SK-N-SH (cell line): ENCODE measurements at regions not wholly inside any gene's neighbourhood (a gene's known extent, or its start where the extent isn't known, plus 50 kb on each side); places are given as distances from the start of the nearest gene placed in this dataset.

ENCODE experiments used
- CTCF ChIA-PET: fragments of 300-600, 350-600 bp; formaldehyde crosslinking; extraction: SDS; loops from one replicate; lab custom pipeline; 2021; lab: Yijun Ruan, JAX
- POLR2A ChIA-PET: fragments of 350-600 bp; sonication (Branson Sonifier 250); formaldehyde crosslinking; extraction: SDS; loops from one replicate; lab custom pipeline; 2020; ENCODE audit warnings: antibody characterized with exemption, inconsistent platforms; lab: Yijun Ruan, JAX
- DNase-seq: peaks from one replicate; pipeline ENCODE4 v3.0.0; 2012
- H2AFZ ChIP-seq: fragments of 200-600 bp; sonication (generic); 2 replicates; pipeline ENCODE4 v1.8.1; 2016; ENCODE audit warnings: antibody characterized with exemption, mild to moderate bottlenecking, low read depth
- H3F3A ChIP-seq: fragments of 200-600 bp; sonication (generic); replicated peaks from 2 replicates; pipeline ENCODE3; 2016; ENCODE audit warnings: antibody characterized with exemption, mild to moderate bottlenecking; ENCODE audit not compliant: insufficient read depth
- H3K27ac ChIP-seq, 2 experiments: fragments of 200-500 bp in 1 of 2; fragments of 200-600 bp in 1 of 2; sonication (Bioruptor generic) in 1 of 2; sonication (generic), shearing (Covaris generic) in 1 of 2; 2 replicates each; pipeline versions ENCODE4 v1.5.1 to v1.6.1; 2014 to 2016; ENCODE audit warnings: low read depth in 2 of 2, inconsistent platforms in 1 of 2, low read length in 1 of 2, mild to moderate bottlenecking in 1 of 2, mixed read lengths in 1 of 2
- H3K27me3 ChIP-seq: fragments of 200-600 bp; sonication (generic), shearing (Covaris generic); 2 replicates; pipeline ENCODE4 v1.6.1; 2016; ENCODE audit warnings: mixed run types; ENCODE audit not compliant: insufficient read depth
- H3K36me3 ChIP-seq, 2 experiments: fragments of 200-500 bp in 1 of 2; fragments of 200-600 bp in 1 of 2; sonication (Bioruptor generic) in 1 of 2; sonication (generic) in 1 of 2; replicated peaks in 1 of 2; 2 replicates each; pipeline versions ENCODE3 to v1.5.1; 2014 to 2016; ENCODE audit warnings: low read length in 1 of 2, mild to moderate bottlenecking in 1 of 2; ENCODE audit not compliant: insufficient read depth in 2 of 2, control insufficient read depth in 1 of 2
- H3K4me1 ChIP-seq, 2 experiments: fragments of 200-500 bp in 1 of 2; fragments of 200-600 bp in 1 of 2; sonication (Bioruptor generic) in 1 of 2; sonication (generic), shearing (Covaris generic) in 1 of 2; 2 replicates each; pipeline versions ENCODE4 v1.5.1 to v1.6.1; 2014 to 2016; ENCODE audit warnings: low read depth in 1 of 2, low read length in 1 of 2, mixed run types in 1 of 2; ENCODE audit not compliant: insufficient read depth in 2 of 2, control insufficient read depth in 1 of 2
- H3K4me2 ChIP-seq: fragments of 200-600 bp; sonication (generic), shearing (Covaris generic); 2 replicates; pipeline ENCODE4 v1.6.1; 2017; ENCODE audit warnings: mixed run types
- H3K4me3 ChIP-seq, 2 experiments: fragments of 200-500 bp in 1 of 2; fragments of 200-600 bp in 1 of 2; sonication (Bioruptor generic) in 1 of 2; sonication (generic), shearing (Covaris generic) in 1 of 2; 2 replicates each; pipeline versions ENCODE4 v1.5.1 to v1.8.1; 2014 to 2016; ENCODE audit warnings: low read depth in 2 of 2, inconsistent platforms in 1 of 2, low read length in 1 of 2, mild to moderate bottlenecking in 1 of 2, mixed read lengths in 1 of 2, moderate library complexity in 1 of 2
- H3K79me2 ChIP-seq: fragments of 200-600 bp; sonication (generic); 2 replicates; pipeline ENCODE4 v1.8.1; 2017; ENCODE audit warnings: mild to moderate bottlenecking; ENCODE audit not compliant: insufficient read depth
- H3K9ac ChIP-seq: fragments of 200-600 bp; sonication (generic); 2 replicates; pipeline ENCODE4 v1.6.1; 2017; ENCODE audit warnings: mixed run types
- H3K9me2 ChIP-seq: fragments of 200-600 bp; sonication (generic); 2 replicates; pipeline ENCODE4 v1.6.1; 2017; ENCODE audit warnings: mixed run types
- H3K9me3 ChIP-seq: fragments of 200-600 bp; sonication (generic); 2 replicates; pipeline ENCODE4 v1.6.1; 2017; ENCODE audit warnings: mixed run types, mild to moderate bottlenecking, moderate library complexity
- H4K20me1 ChIP-seq: fragments of 200-600 bp; sonication (generic); 2 replicates; pipeline ENCODE4 v1.6.1; 2017; ENCODE audit warnings: mild to moderate bottlenecking, mixed run types; ENCODE audit not compliant: insufficient read depth
- FOSL2 ChIP-seq: IDR thresholded peaks from 2 replicates; pipeline ENCODE4 v1.4.0; 2012; ENCODE audit warnings: low read depth, mild to moderate bottlenecking, moderate library complexity, borderline replicate concordance
- FOXJ3 ChIP-seq: sonication (generic); formaldehyde crosslinking; IDR thresholded peaks from 2 replicates; pipeline ENCODE4 v1.5.1; 2020; ENCODE audit warnings: mild to moderate bottlenecking, missing genetic modification reagents
- GATA2 ChIP-seq: sonication (generic); formaldehyde crosslinking; IDR thresholded peaks from 2 replicates; pipeline ENCODE4 v1.5.0; 2020; ENCODE audit warnings: mild to moderate bottlenecking, missing genetic modification reagents
- JUND ChIP-seq: IDR thresholded peaks from 2 replicates; pipeline ENCODE4 v1.4.0; 2012
- NFIC ChIP-seq: IDR thresholded peaks from 2 replicates; pipeline ENCODE4 v1.4.0; 2012; ENCODE audit warnings: borderline replicate concordance
- POLR2AphosphoS5 ChIP-seq: IDR thresholded peaks from 2 replicates; pipeline ENCODE4 v1.6.1; 2012; ENCODE audit warnings: low read depth, low read length
- RAD21 ChIP-seq: IDR thresholded peaks from 2 replicates; pipeline ENCODE4 v1.6.1; 2012; ENCODE audit warnings: mild to moderate bottlenecking, low read length
- REST ChIP-seq: IDR thresholded peaks from 2 replicates; pipeline ENCODE4 v1.6.1; 2012; ENCODE audit warnings: mild to moderate bottlenecking, low read depth, low read length, moderate library complexity
- SIN3A ChIP-seq: IDR thresholded peaks from 2 replicates; pipeline ENCODE4 v1.6.1; 2012; ENCODE audit warnings: low read depth, mild to moderate bottlenecking, low read length, moderate library complexity, borderline replicate concordance
- TCF12 ChIP-seq: IDR thresholded peaks from 2 replicates; pipeline ENCODE4 v1.4.0; 2012
- USF2 ChIP-seq: fragments of 150-350 bp; IDR thresholded peaks from 2 replicates; pipeline ENCODE4 v1.6.1; 2017; ENCODE audit warnings: antibody characterized with exemption, low read length, low read depth, borderline replicate concordance
- YY1 ChIP-seq: IDR thresholded peaks from 2 replicates; pipeline ENCODE4 v1.4.0; 2012; ENCODE audit warnings: low read depth, mild to moderate bottlenecking
- ZBTB33 ChIP-seq: IDR thresholded peaks from 2 replicates; pipeline ENCODE4 v1.4.0; 2012; ENCODE audit warnings: low read depth, borderline replicate concordance
- WGBS: methylation state at CpG from one replicate; pipeline ENCODE4 v1.1.6; 2017; ENCODE audit warnings: low lambda C conversion rate; 5-methylcytosine and 5-hydroxymethylcytosine counted together

- Histone ChIP-seq H3K27me3 (no peaks in the 10 kb centered on the region), H3K4me3 (no peak overlapping the region), H3K36me3 (no peaks in the 10 kb centered on the region), H3K9me2 (no peaks in the 10 kb centered on the region), H3K4me1 (no peaks in the 10 kb centered on the region), H3K9ac (no peak overlapping the region), H3F3A (no peaks in the 10 kb centered on the region), H3K27ac (no peak overlapping the region), H4K20me1 (no peaks in the 10 kb centered on the region), H3K79me2 (no peaks in the 10 kb centered on the region; the same call in 1 of the 2 replicates), H3K9me3 (no peaks in the 10 kb centered on the region), H3K4me2 (no peak overlapping the region), H2AFZ (no peak overlapping the region)
- no peak for DNase-seq
- WGBS = 3% methylated on average over 9 of the region's 9 CpGs
- CTCF ChIA-PET = no interaction called here
- POLR2A ChIA-PET = no interaction called here
- TF ChIP-seq GATA2 = no peak
- no peak for TF ChIP-seq REST
- no peak for TF ChIP-seq FOXJ3 (CRISPR knock-in tag)
- TF ChIP-seq NFIC = no peak
- no peak for TF ChIP-seq POLR2AphosphoS5
- no peak for TF ChIP-seq ZBTB33
- TF ChIP-seq SIN3A = no peak
- TF ChIP-seq FOSL2 = no peak
Measured at GRCh38 chrX:720825-721224, 90.2 kb downstream of the SHOX start.

- POLR2A ChIA-PET = no interaction called here
- no peak overlapping the region for H3K9ac ChIP-seq
- H3K79me2 ChIP-seq = no peaks in the 10 kb centered on the region; the same call in 1 of the 2 replicates
- H2AFZ ChIP-seq = no peak overlapping the region
- H3K4me3 ChIP-seq = no peak overlapping the region
- no peak for TF ChIP-seq USF2
- no peak for TF ChIP-seq TCF12
- TF ChIP-seq JUND = no peak
- TF ChIP-seq RAD21 = no peak
- TF ChIP-seq YY1 = no peak
- no peak overlapping the region for H3K27ac ChIP-seq
- DNase-seq = no peak
- no peaks in the 10 kb centered on the region for H3F3A ChIP-seq
- H3K4me1 ChIP-seq = no peaks in the 10 kb centered on the region
- H3K36me3 ChIP-seq = no peaks in the 10 kb centered on the region
- no peaks in the 10 kb centered on the region for H3K9me3 ChIP-seq
- CTCF ChIA-PET = no interaction called here
- H4K20me1 ChIP-seq = no peaks in the 10 kb centered on the region
- no peak overlapping the region for H3K4me2 ChIP-seq
- no peaks in the 10 kb centered on the region for H3K27me3 ChIP-seq
- no peaks in the 10 kb centered on the region for H3K9me2 ChIP-seq
- WGBS = 6% methylated on average over 5 of the region's 5 CpGs
Measured at GRCh38 chrX:720250-720649, 89.7 kb downstream of the SHOX start.
